A673 (cell line): ENCODE measurements at regions not wholly inside any gene's neighbourhood (a gene's known extent, or its start where the extent isn't known, plus 50 kb on each side); places are given as distances from the start of the nearest gene placed in this dataset.

Experiments used
- EZH2 ChIP-seq: fragments of 200-600 bp; sonication (generic); IDR thresholded peaks from 2 replicates; pipeline ENCODE4 v1.6.1; 2017; ENCODE audit warnings: borderline replicate concordance, low read depth, mild to moderate bottlenecking, mixed read lengths, antibody characterized with exemption, low read length; ENCODE audit not compliant: poor library complexity, severe bottlenecking
- TF ChIP-seq, protein P1 (sequence below): fragments of 300-800, 200-600 bp; sonication (generic); conservative IDR thresholded peaks from 2 replicates; pipeline ENCODE4 v1.5.1; 2017; ENCODE audit warnings: low read depth, mild to moderate bottlenecking, antibody characterized with exemption, low read length, moderate library complexity, mixed read lengths

DNA sequence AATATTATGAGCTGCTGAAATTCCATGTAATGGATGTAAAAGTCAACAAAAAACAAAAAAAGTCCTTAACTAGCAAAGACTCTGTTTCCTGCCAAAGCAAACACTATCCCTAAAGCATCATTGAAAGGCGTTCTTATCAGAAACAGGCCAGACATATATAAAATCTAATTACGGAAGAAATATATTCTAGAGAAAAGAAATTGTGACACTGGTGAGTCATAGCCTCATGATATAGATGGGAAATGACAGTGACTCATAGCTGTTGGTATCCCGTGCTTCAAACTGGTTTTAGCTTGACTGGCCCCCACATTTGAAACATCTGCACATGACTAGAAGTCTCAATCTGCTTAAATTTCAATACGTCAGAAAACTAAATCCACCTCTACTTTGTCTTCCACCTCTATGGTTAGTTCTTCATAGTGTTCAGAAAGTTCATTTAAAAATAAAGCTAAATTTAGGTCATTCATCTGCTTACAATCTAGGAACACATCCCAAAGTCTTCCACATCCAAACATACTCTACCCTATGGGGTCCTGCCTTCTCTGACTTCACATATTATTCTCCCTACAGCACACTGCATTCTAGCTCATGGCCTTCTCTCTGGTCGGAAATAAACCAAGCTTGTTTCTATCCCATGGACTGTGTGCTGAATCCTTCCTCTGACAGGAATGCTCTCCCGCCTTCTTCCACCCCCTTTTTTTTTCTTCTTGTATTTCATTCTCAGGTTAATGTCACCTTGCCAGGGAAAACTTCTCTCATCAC, 456.3 kb upstream of the ARRDC4 start:
- TF ChIP-seq, protein P1, sequence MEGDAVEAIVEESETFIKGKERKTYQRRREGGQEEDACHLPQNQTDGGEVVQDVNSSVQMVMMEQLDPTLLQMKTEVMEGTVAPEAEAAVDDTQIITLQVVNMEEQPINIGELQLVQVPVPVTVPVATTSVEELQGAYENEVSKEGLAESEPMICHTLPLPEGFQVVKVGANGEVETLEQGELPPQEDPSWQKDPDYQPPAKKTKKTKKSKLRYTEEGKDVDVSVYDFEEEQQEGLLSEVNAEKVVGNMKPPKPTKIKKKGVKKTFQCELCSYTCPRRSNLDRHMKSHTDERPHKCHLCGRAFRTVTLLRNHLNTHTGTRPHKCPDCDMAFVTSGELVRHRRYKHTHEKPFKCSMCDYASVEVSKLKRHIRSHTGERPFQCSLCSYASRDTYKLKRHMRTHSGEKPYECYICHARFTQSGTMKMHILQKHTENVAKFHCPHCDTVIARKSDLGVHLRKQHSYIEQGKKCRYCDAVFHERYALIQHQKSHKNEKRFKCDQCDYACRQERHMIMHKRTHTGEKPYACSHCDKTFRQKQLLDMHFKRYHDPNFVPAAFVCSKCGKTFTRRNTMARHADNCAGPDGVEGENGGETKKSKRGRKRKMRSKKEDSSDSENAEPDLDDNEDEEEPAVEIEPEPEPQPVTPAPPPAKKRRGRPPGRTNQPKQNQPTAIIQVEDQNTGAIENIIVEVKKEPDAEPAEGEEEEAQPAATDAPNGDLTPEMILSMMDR, result no peak
- TF ChIP-seq EZH2, result no peak
